Lung (tissue), 11 donors: ENCODE measurements at regions not wholly inside any gene's neighbourhood (a gene's known extent, or its start where the extent isn't known, plus 50 kb on each side); places are given as distances from the start of the nearest gene placed in this dataset.

Experiments
- ATAC-seq: fragments of 200-7000 bp; cut with Tn5 transposase; one replicate; pipeline ENCODE4 v1.9.1; 2020; ENCODE audit warnings: moderate number of reproducible peaks; ENCODE audit not compliant: insufficient read depth, low FRiP score
- DNase-seq, 3 donors: peaks; one replicate each; pipeline ENCODE4 v3.0.0-alpha.2; 2013 to 2017
- H3K27ac ChIP-seq, 2 donors: one replicate each; pipeline ENCODE4 v1.5.1; 2013; ENCODE audit warnings: mild to moderate bottlenecking in 2 of 2, moderate library complexity in 2 of 2, control low read depth in 1 of 2, inconsistent platforms in 1 of 2, low read depth in 1 of 2, low read length in 1 of 2
- H3K27me3 ChIP-seq, 3 donors: one replicate each; pipeline ENCODE4 v1.5.1; 2013; ENCODE audit warnings: low read length in 2 of 3; ENCODE audit not compliant: control insufficient read depth in 3 of 3, insufficient read depth in 3 of 3
- H3K36me3 ChIP-seq, 4 donors: one replicate each; pipeline ENCODE4 v1.5.1; 2013; ENCODE audit warnings: low read length in 4 of 4, mild to moderate bottlenecking in 1 of 4, moderate library complexity in 1 of 4; ENCODE audit not compliant: control insufficient read depth in 4 of 4, insufficient read depth in 4 of 4
- H3K4me1 ChIP-seq, 5 donors: one replicate each; pipeline ENCODE4 v1.5.1; 2013; ENCODE audit warnings: low read length in 5 of 5, mild to moderate bottlenecking in 2 of 5, moderate library complexity in 1 of 5; ENCODE audit not compliant: control insufficient read depth in 5 of 5, insufficient read depth in 5 of 5
- H3K4me3 ChIP-seq: one replicate; pipeline ENCODE4 v1.5.1; 2013; ENCODE audit warnings: mild to moderate bottlenecking, control low read depth, moderate library complexity
- H3K9ac ChIP-seq, 2 donors: one replicate each; pipeline ENCODE4 v1.5.1; 2013; ENCODE audit warnings: low read length in 2 of 2, control low read depth in 1 of 2; ENCODE audit not compliant: insufficient read depth in 1 of 2
- H3K9me3 ChIP-seq, 4 donors: one replicate each; pipeline ENCODE4 v1.5.1; 2013; ENCODE audit warnings: low read length in 3 of 4, mild to moderate bottlenecking in 1 of 4, moderate library complexity in 1 of 4; ENCODE audit not compliant: control insufficient read depth in 4 of 4, insufficient read depth in 3 of 4
- WGBS, 2 donors: extraction: QIAGEN DNeasy Blood & Tissue Kit; methylation state at CpG; one replicate each; pipeline ENCODE4 v1.1.7; 2013; 5-methylcytosine and 5-hydroxymethylcytosine counted together
- TF ChIP-seq, protein P1 (sequence below): IDR thresholded peaks from 2 replicates; pipeline ENCODE4 v1.5.1; 2012; ENCODE audit warnings: mild to moderate bottlenecking; ENCODE audit errors: control extremely low read depth, extremely low read depth
- donor health status: control.
- donor health status: control.
- donor health status: Bipolar disorder and iron deficiency.
- donor health status: healthy.
- donor health status: DM: yes; HTN: yes; CAD: no.

DNA sequence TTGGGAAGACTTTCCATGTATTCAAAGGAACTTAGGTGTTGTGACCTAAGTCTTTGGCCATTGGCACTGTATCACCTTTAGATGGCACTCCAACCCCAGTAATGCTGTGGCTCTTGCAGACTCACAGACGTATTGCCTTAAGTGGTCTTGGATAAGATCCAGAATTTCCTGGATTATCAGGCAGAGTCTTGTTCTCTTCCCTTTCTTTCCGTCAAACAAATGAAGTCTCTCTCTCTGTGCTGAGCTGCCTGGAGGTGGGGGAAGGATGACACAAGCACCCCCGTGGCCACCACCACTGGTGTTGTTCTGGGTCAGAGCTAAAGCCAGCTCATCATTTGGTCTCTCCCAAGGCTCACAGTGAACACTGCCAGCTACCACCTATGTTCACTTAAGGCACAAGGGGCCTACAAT, 789.9 kb upstream of the KIF2B start:
- 21 to 29% methylated on average over 3 of the region's 3 CpGs for WGBS, 2 donors
- no peaks in the 10 kb centered on the region for H3K36me3 ChIP-seq
- TF ChIP-seq, protein P1, sequence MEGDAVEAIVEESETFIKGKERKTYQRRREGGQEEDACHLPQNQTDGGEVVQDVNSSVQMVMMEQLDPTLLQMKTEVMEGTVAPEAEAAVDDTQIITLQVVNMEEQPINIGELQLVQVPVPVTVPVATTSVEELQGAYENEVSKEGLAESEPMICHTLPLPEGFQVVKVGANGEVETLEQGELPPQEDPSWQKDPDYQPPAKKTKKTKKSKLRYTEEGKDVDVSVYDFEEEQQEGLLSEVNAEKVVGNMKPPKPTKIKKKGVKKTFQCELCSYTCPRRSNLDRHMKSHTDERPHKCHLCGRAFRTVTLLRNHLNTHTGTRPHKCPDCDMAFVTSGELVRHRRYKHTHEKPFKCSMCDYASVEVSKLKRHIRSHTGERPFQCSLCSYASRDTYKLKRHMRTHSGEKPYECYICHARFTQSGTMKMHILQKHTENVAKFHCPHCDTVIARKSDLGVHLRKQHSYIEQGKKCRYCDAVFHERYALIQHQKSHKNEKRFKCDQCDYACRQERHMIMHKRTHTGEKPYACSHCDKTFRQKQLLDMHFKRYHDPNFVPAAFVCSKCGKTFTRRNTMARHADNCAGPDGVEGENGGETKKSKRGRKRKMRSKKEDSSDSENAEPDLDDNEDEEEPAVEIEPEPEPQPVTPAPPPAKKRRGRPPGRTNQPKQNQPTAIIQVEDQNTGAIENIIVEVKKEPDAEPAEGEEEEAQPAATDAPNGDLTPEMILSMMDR: no peak
- peak; percentile 70 to 89 (median 76) for DNase-seq
- H3K9ac ChIP-seq: no peak overlapping the region
- no peaks in the 10 kb centered on the region for H3K27me3 ChIP-seq
- peaks cover 0 to 4% (median 0%) of the 10 kb centered on the region in 4 donors for H3K9me3 ChIP-seq
- H3K4me3 ChIP-seq: no peak overlapping the region
- no peaks in the 10 kb centered on the region for H3K4me1 ChIP-seq
- ATAC-seq: no peak
- no peak overlapping the region for H3K27ac ChIP-seq

DNA sequence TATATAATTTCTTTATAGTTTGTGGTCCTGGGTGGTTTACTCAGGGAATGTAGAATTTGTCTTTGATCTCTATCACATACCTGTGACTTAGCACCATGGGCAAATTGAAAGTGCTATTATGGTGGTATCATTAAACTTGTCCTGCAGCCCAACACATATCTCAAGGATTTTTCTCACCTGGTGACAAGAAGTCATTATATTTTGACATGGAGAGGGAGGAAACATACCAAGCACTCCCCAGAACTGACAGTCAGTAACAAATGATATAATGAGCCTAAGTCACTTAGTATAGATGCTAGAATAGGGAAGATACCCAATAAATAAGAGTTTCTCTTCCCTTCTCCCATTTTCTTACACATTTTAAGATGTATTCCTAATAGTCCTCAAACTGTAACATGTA, 805.5 kb upstream of the KIF2B start:
- Histone ChIP-seq H3K9me3 (peaks cover 0 to 3% (median 0%) of the 10 kb centered on the region in 4 donors), H3K4me3 (no peak overlapping the region), H3K36me3 (no peaks in the 10 kb centered on the region), H3K4me1 (no peaks in the 10 kb centered on the region), H3K27ac (no peak overlapping the region), H3K9ac (no peak overlapping the region), H3K27me3 (no peaks in the 10 kb centered on the region)
- DNase-seq (no peak), ATAC-seq (no peak)
- TF ChIP-seq, protein P1: no peak

DNA sequence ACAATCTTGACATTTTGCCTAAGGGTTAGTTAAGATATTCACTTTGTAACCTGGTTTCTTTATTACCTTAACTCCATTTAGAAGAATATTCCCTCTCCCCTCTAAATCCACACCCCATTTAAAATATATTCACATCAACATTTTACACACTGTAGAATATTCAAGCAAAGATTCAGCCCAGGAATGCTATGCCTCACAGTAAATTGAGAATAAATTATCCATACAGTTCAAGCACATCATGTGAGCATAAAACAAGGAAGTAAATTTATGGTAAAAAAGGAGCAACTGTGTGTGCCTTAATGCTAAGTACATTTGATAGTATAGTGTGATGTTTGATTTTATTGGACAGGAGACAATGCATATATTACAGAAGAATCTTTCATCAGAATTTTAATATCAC, 806.6 kb upstream of the KIF2B start:
- DNase-seq: no peak
- Histone ChIP-seq H3K27ac (no peak overlapping the region), H3K27me3 (no peaks in the 10 kb centered on the region), H3K36me3 (no peaks in the 10 kb centered on the region), H3K9ac (no peak overlapping the region), H3K4me1 (no peaks in the 10 kb centered on the region), H3K9me3 (peaks cover 0 to 3% (median 0%) of the 10 kb centered on the region in 4 donors), H3K4me3 (no peak overlapping the region)
- TF ChIP-seq, protein P1: no peak
- ATAC-seq: no peak

DNA sequence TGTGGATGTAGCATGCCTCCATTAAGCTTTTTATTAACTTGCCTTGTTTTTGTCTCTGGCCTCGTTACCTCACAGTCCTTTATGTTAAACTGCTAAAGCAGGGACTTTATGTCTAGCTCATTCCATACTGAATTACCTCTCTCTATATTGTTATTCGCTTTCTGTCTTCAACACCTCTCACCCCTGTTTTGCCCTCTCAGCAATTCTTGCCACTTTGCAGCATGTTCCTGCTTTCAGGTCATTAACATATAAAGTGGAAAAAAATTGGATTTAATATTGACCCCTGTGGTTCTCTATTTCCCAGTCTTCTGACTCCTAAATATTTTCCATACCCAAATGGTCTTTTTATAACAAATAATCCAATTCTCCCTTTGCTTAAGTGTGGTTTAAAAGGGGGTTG, 810.4 kb upstream of the KIF2B start:
- Histone ChIP-seq H3K27me3 (no peaks in the 10 kb centered on the region), H3K9me3 (no peaks in the 10 kb centered on the region), H3K4me3 (no peak overlapping the region), H3K36me3 (no peaks in the 10 kb centered on the region), H3K4me1 (no peaks in the 10 kb centered on the region), H3K27ac (no peak overlapping the region), H3K9ac (no peak overlapping the region)
- no peak for ATAC-seq
- 81 to 82% methylated on average over 2 of the region's 2 CpGs for WGBS, 2 donors
- DNase-seq: no peak
- TF ChIP-seq, protein P1: no peak
